ENCODE measurements at regions not wholly inside any gene's neighbourhood (a gene's known extent, or its start where the extent isn't known, plus 50 kb on each side); places are given as distances from the start of the nearest gene placed in this dataset.

GRCh38 chr1:59229138-59229537, 67.8 kb upstream of the FGGY start:
- H3K36me3 Mint-ChIP-seq (ENCODE audit: low read depth), result no peaks in the 10 kb centered on the region
- H3K27me3 Mint-ChIP-seq (ENCODE audit: insufficient read depth), result no peaks in the 10 kb centered on the region; the same call in 1 of the 2 replicates
- H3K9me3 Mint-ChIP-seq, result no peaks in the 10 kb centered on the region
- no peak for TF ChIP-seq CTCF (IDR thresholded peaks at IDR 0.05)
- peaks cover 5% of the 10 kb centered on the region; the same call in 1 of the 2 replicates for H3K4me1 Mint-ChIP-seq (ENCODE audit: low read depth)
- H3K4me3 Mint-ChIP-seq, result no peak overlapping the region
- no peak overlapping the region for H3K27ac Mint-ChIP-seq
- DNase-seq, result no peak

GRCh38 chr1:59230622-59231021, 66.3 kb upstream of the FGGY start:
- H3K4me3 Mint-ChIP-seq, result no peak overlapping the region
- TF ChIP-seq CTCF (IDR thresholded peaks at IDR 0.05), result no peak
- DNase-seq, result no peak
- H3K9me3 Mint-ChIP-seq, result no peaks in the 10 kb centered on the region
- no peaks in the 10 kb centered on the region for H3K36me3 Mint-ChIP-seq (ENCODE audit: low read depth)
- H3K27me3 Mint-ChIP-seq (ENCODE audit: insufficient read depth), result no peaks in the 10 kb centered on the region; the same call in 1 of the 2 replicates
- peaks cover 5% of the 10 kb centered on the region; the same call in 1 of the 2 replicates for H3K4me1 Mint-ChIP-seq (ENCODE audit: low read depth)
- no peak overlapping the region for H3K27ac Mint-ChIP-seq

GRCh38 chr1:59232216-59232615, 64.7 kb upstream of the FGGY start:
- H3K4me3 Mint-ChIP-seq, result no peak overlapping the region
- no peak for TF ChIP-seq CTCF (IDR thresholded peaks at IDR 0.05)
- H3K9me3 Mint-ChIP-seq, result no peaks in the 10 kb centered on the region
- H3K36me3 Mint-ChIP-seq (ENCODE audit: low read depth), result no peaks in the 10 kb centered on the region
- H3K4me1 Mint-ChIP-seq (ENCODE audit: low read depth), result peaks cover 14% of the 10 kb centered on the region
- H3K27me3 Mint-ChIP-seq (ENCODE audit: insufficient read depth), result no peaks in the 10 kb centered on the region; the same call in 1 of the 2 replicates
- no peak overlapping the region for H3K27ac Mint-ChIP-seq
- no peak for DNase-seq

GRCh38 chr1:59233444-59233843, 63.5 kb upstream of the FGGY start:
- Mint-ChIP-seq H3K36me3 (ENCODE audit: low read depth) (no peaks in the 10 kb centered on the region), H3K27ac (no peak overlapping the region), H3K9me3 (no peaks in the 10 kb centered on the region), H3K4me3 (no peak overlapping the region), H3K4me1 (ENCODE audit: low read depth) (peaks cover 23% of the 10 kb centered on the region), H3K27me3 (ENCODE audit: insufficient read depth) (no peaks in the 10 kb centered on the region; the same call in 1 of the 2 replicates)
- no peak for TF ChIP-seq CTCF (IDR thresholded peaks at IDR 0.05)
- no peak for DNase-seq

GRCh38 chr1:59236721-59237545, 60.0 kb upstream of the FGGY start:
- Mint-ChIP-seq H3K27ac (peak overlapping the region; percentile 6; the same call in 1 of the 2 replicates), H3K9me3 (no peaks in the 10 kb centered on the region), H3K36me3 (ENCODE audit: low read depth) (no peaks in the 10 kb centered on the region), H3K27me3 (ENCODE audit: insufficient read depth) (peaks cover 3% of the 10 kb centered on the region; the same call in 1 of the 2 replicates), H3K4me1 (ENCODE audit: low read depth) (peaks cover 21% of the 10 kb centered on the region), H3K4me3 (no peak overlapping the region)
- no peak for DNase-seq
- TF ChIP-seq CTCF (IDR thresholded peaks at IDR 0.05), result no peak

All from HFFc6 (cell line).